H1 (cell line): ENCODE measurements at regions not wholly inside any gene's neighbourhood (a gene's known extent, or its start where the extent isn't known, plus 50 kb on each side); places are given as distances from the start of the nearest gene placed in this dataset.

Experiments used
- CTCF ChIA-PET: fragments of 300-600 bp; sonication (Branson Sonifier 250); formaldehyde crosslinking; loops from one replicate; lab custom pipeline; 2021; ENCODE audit not compliant: partially characterized antibody; lab: Charles Lee
- POLR2A ChIA-PET: fragments of 300-600 bp; sonication (Branson Sonifier 250); formaldehyde crosslinking; loops from one replicate; lab custom pipeline; 2021; ENCODE audit warnings: inconsistent platforms; ENCODE audit not compliant: partially characterized antibody; lab: Charles Lee
- DNase-seq, 2 experiments: peaks; one replicate each; pipeline versions ENCODE4 v3.0.0 to v3.0.0-alpha.2; 2010 to 2022; ENCODE audit warnings: low spot score in 2 of 2, low read depth in 1 of 2, mixed read lengths in 1 of 2
- FAIRE-seq: peaks from 2 replicates; lab custom pipeline; 2011; peaks lifted over from hg19 to GRCh38; lab: Jason Lieb, UNC
- H2AFZ ChIP-seq: 2 replicates; pipeline ENCODE4 v1.8.1; 2012; ENCODE audit warnings: low read length, inconsistent platforms
- H2AK5ac ChIP-seq: 2 replicates; pipeline ENCODE4 v1.6.1; 2013; ENCODE audit warnings: low read depth, low read length
- H2BK120ac ChIP-seq: replicated peaks from 2 replicates; pipeline ENCODE3; 2013; ENCODE audit warnings: low read depth, low read length, inconsistent platforms
- H2BK12ac ChIP-seq: 2 replicates; pipeline ENCODE4 v1.6.1; 2013; ENCODE audit warnings: low read depth, low read length
- H2BK15ac ChIP-seq: 2 replicates; pipeline ENCODE4 v1.6.1; 2013; ENCODE audit warnings: low read length
- H2BK20ac ChIP-seq: 2 replicates; pipeline ENCODE4 v1.6.1; 2013; ENCODE audit warnings: low read length
- H2BK5ac ChIP-seq: 2 replicates; pipeline ENCODE4 v1.6.1; 2013; ENCODE audit warnings: low read depth, low read length
- H3K14ac ChIP-seq: 2 replicates; pipeline ENCODE4 v1.6.1; 2013; ENCODE audit warnings: inconsistent platforms; ENCODE audit not compliant: insufficient read length
- H3K18ac ChIP-seq: 2 replicates; pipeline ENCODE4 v1.6.1; 2013; ENCODE audit warnings: low read length; ENCODE audit errors: extremely low read depth
- H3K23ac ChIP-seq: 2 replicates; pipeline ENCODE4 v1.6.1; 2013; ENCODE audit warnings: inconsistent platforms; ENCODE audit not compliant: insufficient read length
- H3K23me2 ChIP-seq: 2 replicates; pipeline ENCODE4 v1.6.1; 2013; ENCODE audit warnings: low read depth, low read length
- H3K27ac ChIP-seq: 2 replicates; pipeline ENCODE4 v1.6.1; 2011; ENCODE audit warnings: low read depth, low read length, inconsistent platforms
- H3K27me3 ChIP-seq, 4 experiments: replicated peaks in 1 of 4; 1 replicate in 1 of 4; 2 replicates in 3 of 4; pipeline versions ENCODE4 v1.6.1 to v1.8.1; 2011 to 2013; ENCODE audit warnings: low read length in 3 of 4, mild to moderate bottlenecking in 3 of 4, inconsistent platforms in 2 of 4, mixed read lengths in 2 of 4, moderate library complexity in 1 of 4; ENCODE audit not compliant: control insufficient read depth in 3 of 4, insufficient read depth in 3 of 4; ENCODE audit errors: extremely low read depth in 1 of 4
- H3K36me3 ChIP-seq, 4 experiments: 2 replicates each; pipeline versions ENCODE4 v1.6.1 to v1.8.1; 2011 to 2013; ENCODE audit warnings: mild to moderate bottlenecking in 4 of 4, low read length in 3 of 4, moderate library complexity in 2 of 4, control low read depth in 1 of 4, inconsistent platforms in 1 of 4; ENCODE audit not compliant: insufficient read depth in 4 of 4, control insufficient read depth in 2 of 4
- H3K4ac ChIP-seq: replicated peaks from 2 replicates; pipeline ENCODE3; 2013; ENCODE audit warnings: low read length, low read depth, mixed read lengths, inconsistent platforms; ENCODE audit not compliant: insufficient read length
- H3K4me1 ChIP-seq, 4 experiments: replicated peaks in 1 of 4; 1 replicate in 1 of 4; 2 replicates in 3 of 4; pipeline versions ENCODE4 v1.6.1 to v1.8.1; 2011 to 2013; ENCODE audit warnings: low read length in 3 of 4, inconsistent platforms in 2 of 4, mixed read lengths in 1 of 4; ENCODE audit not compliant: insufficient read depth in 4 of 4, control insufficient read depth in 3 of 4
- H3K4me2 ChIP-seq, 2 experiments: 2 replicates each; pipeline versions ENCODE4 v1.6.1 to v1.8.1; 2011 to 2013; ENCODE audit warnings: low read depth in 2 of 2, low read length in 2 of 2, control low read depth in 1 of 2, inconsistent platforms in 1 of 2, mild to moderate bottlenecking in 1 of 2; ENCODE audit not compliant: insufficient read depth in 1 of 2
- H3K4me3 ChIP-seq, 4 experiments: fragments of 200-600, 300-600 bp in 1 of 4; sonication (generic), shearing (Covaris generic), sonication (Bioruptor Twin) in 1 of 4; 2 replicates each; pipeline versions ENCODE4 v1.5.1 to v1.8.1; 2011 to 2016; ENCODE audit warnings: low read length in 4 of 4, low read depth in 3 of 4, control low read depth in 2 of 4, inconsistent platforms in 2 of 4, mild to moderate bottlenecking in 2 of 4, mixed read lengths in 1 of 4, moderate library complexity in 1 of 4; ENCODE audit not compliant: insufficient read depth in 2 of 4; ENCODE audit errors: extremely low read depth in 1 of 4
- H3K56ac ChIP-seq: replicated peaks from 2 replicates; pipeline ENCODE3; 2013; ENCODE audit warnings: low read depth, mild to moderate bottlenecking, mixed read lengths, low read length, inconsistent platforms; ENCODE audit not compliant: insufficient read length
- H3K79me1 ChIP-seq: 2 replicates; pipeline ENCODE4 v1.6.1; 2013; ENCODE audit warnings: low read depth, low read length, control low read depth
- H3K79me2 ChIP-seq, 2 experiments: 2 replicates each; pipeline versions ENCODE4 v1.6.1 to v1.8.1; 2012 to 2013; ENCODE audit warnings: low read length in 2 of 2, mild to moderate bottlenecking in 2 of 2, inconsistent platforms in 1 of 2; ENCODE audit not compliant: insufficient read depth in 2 of 2, control insufficient read depth in 1 of 2
- H3K9ac ChIP-seq, 4 experiments: replicated peaks in 1 of 4; 1 replicate in 1 of 4; 2 replicates in 3 of 4; pipeline versions ENCODE4 v1.6.1 to v1.8.1; 2011 to 2013; ENCODE audit warnings: low read depth in 3 of 4, low read length in 3 of 4, control low read depth in 2 of 4, mild to moderate bottlenecking in 2 of 4, moderate library complexity in 2 of 4, inconsistent platforms in 1 of 4; ENCODE audit errors: extremely low read depth in 1 of 4
- H3K9me3 ChIP-seq, 2 experiments: 2 replicates each; pipeline versions ENCODE4 v1.6.1 to v1.8.1; 2012 to 2013; ENCODE audit warnings: mild to moderate bottlenecking in 2 of 2, moderate library complexity in 2 of 2, control low read depth in 1 of 2, inconsistent platforms in 1 of 2, low read depth in 1 of 2, low read length in 1 of 2, mixed read lengths in 1 of 2; ENCODE audit not compliant: insufficient read depth in 2 of 2
- H4K20me1 ChIP-seq, 2 experiments: replicated peaks in 1 of 2; 2 replicates each; pipeline versions ENCODE3 to v1.8.1; 2011 to 2013; ENCODE audit warnings: inconsistent platforms in 2 of 2, low read length in 2 of 2, mild to moderate bottlenecking in 1 of 2; ENCODE audit not compliant: insufficient read depth in 2 of 2, control insufficient read depth in 1 of 2
- H4K5ac ChIP-seq: 2 replicates; pipeline ENCODE4 v1.6.1; 2013; ENCODE audit warnings: low read length, low read depth, mixed read lengths, inconsistent platforms; ENCODE audit not compliant: insufficient read length
- H4K8ac ChIP-seq: 2 replicates; pipeline ENCODE4 v1.8.0; 2013; ENCODE audit warnings: mild to moderate bottlenecking, moderate library complexity, low read length, inconsistent platforms; ENCODE audit not compliant: insufficient read depth; ENCODE audit errors: extremely low read depth
- H4K91ac ChIP-seq: replicated peaks from 2 replicates; pipeline ENCODE3; 2013; ENCODE audit warnings: low read length, mixed read lengths, inconsistent platforms; ENCODE audit not compliant: insufficient read length
- BACH1 ChIP-seq: IDR thresholded peaks from 2 replicates; pipeline ENCODE4 v1.6.1; 2012; ENCODE audit warnings: low read length, improper control_type of control experiment
- CEBPB ChIP-seq: IDR thresholded peaks from 2 replicates; pipeline ENCODE4 v1.6.1; 2012; ENCODE audit warnings: low read depth, low read length
- CHD1 ChIP-seq: IDR thresholded peaks from 2 replicates; pipeline ENCODE4 v1.6.1; 2012; ENCODE audit warnings: low read depth, low read length, improper control_type of control experiment
- HDAC6 ChIP-seq: IDR thresholded peaks from one replicate; pipeline ENCODE4 v1.7.1; 2012; ENCODE audit warnings: low read depth, mild to moderate bottlenecking, inconsistent platforms, low read length, moderate library complexity
- JUN ChIP-seq: IDR thresholded peaks from 2 replicates; pipeline ENCODE4 v1.6.1; 2011; ENCODE audit warnings: low read depth, mild to moderate bottlenecking, improper control_type of control experiment, low read length
- KDM5A ChIP-seq: fragments of 200-600 bp; IDR thresholded peaks from 2 replicates; pipeline ENCODE4 v1.7.1; 2012; ENCODE audit warnings: mild to moderate bottlenecking, low read length, inconsistent platforms, mixed read lengths
- POLR2AphosphoS5 ChIP-seq: IDR thresholded peaks from 2 replicates; pipeline ENCODE4 v1.6.1; 2011; ENCODE audit warnings: low read depth, low read length
- RBBP5 ChIP-seq: IDR thresholded peaks from 2 replicates; pipeline ENCODE4 v1.7.1; 2012; ENCODE audit warnings: low read depth, mild to moderate bottlenecking, inconsistent platforms, low read length, moderate library complexity, borderline replicate concordance
- YY1 ChIP-seq: IDR thresholded peaks from 2 replicates; pipeline ENCODE4 v1.6.1; 2011; ENCODE audit warnings: low read depth, mild to moderate bottlenecking, low read length
- WGBS, 2 experiments: shearing (Covaris generic) in 1 of 2; methylation state at CpG; one replicate each; pipeline versions ENCODE4 v1.1.6 to v1.1.7; 2013 to 2015; ENCODE audit warnings: low lambda C conversion rate in 2 of 2, mixed read lengths in 2 of 2, inconsistent platforms in 1 of 2, low coverage in 1 of 2, missing lambda C conversion rate in 1 of 2; ENCODE audit not compliant: insufficient replicate concordance in 2 of 2, insufficient coverage in 1 of 2, insufficient read length in 1 of 2; ENCODE audit errors: extremely low coverage in 1 of 2, missing lambda C conversion rate in 1 of 2; 5-methylcytosine and 5-hydroxymethylcytosine counted together

- ChIA-PET CTCF (interaction anchor here (0.6 to 1.4 kb wide), 3 partner anchors 111 to 198 kb away, joined by 3 read pairs; no protein-coding TSS in a partner anchor), POLR2A (interaction anchor here (0.9 to 1.2 kb wide), 2 partner anchors 28 to 50 kb away, joined by 3 to 4 read pairs; no protein-coding TSS in a partner anchor)
- no peak for DNase-seq
- no peak overlapping the region for H3K9ac ChIP-seq
- H3K4me2 ChIP-seq: no peak overlapping the region
- H2BK15ac ChIP-seq: no peak overlapping the region
- no peak overlapping the region for H3K23ac ChIP-seq
- no peak overlapping the region for H3K18ac ChIP-seq
- no peaks in the 10 kb centered on the region for H3K79me2 ChIP-seq
- no peak overlapping the region for H4K5ac ChIP-seq
- H3K4me3 ChIP-seq: no peak overlapping the region
- 92% methylated on average over 5 of the region's 5 CpGs; no CpG with 5 or more reads in 1 of the 2 experiments for WGBS, 2 experiments
- H2AK5ac ChIP-seq: no peak overlapping the region
- no peak overlapping the region for H3K27ac ChIP-seq
- H3K4ac ChIP-seq: no peak overlapping the region
- no peak overlapping the region for H3K56ac ChIP-seq
- no peak overlapping the region for H2BK20ac ChIP-seq
- no peaks in the 10 kb centered on the region for H3K79me1 ChIP-seq
- no peak overlapping the region for H2BK5ac ChIP-seq
- FAIRE-seq: no peak
- H4K91ac ChIP-seq: no peak overlapping the region
- H3K36me3 ChIP-seq: no peaks in the 10 kb centered on the region
- H4K20me1 ChIP-seq: no peaks in the 10 kb centered on the region
- no peaks in the 10 kb centered on the region for H3K23me2 ChIP-seq
- H3K4me1 ChIP-seq: peaks cover 0 to 7% (median 5%) of the 10 kb centered on the region in 4 experiments; a peak in 4 of 7 replicates
- no peaks in the 10 kb centered on the region for H3K27me3 ChIP-seq
- no peak overlapping the region for H3K14ac ChIP-seq
- H4K8ac ChIP-seq: no peak overlapping the region
- H3K9me3 ChIP-seq: no peaks in the 10 kb centered on the region
- no peak overlapping the region for H2BK12ac ChIP-seq
- no peak overlapping the region for H2BK120ac ChIP-seq
- H2AFZ ChIP-seq: 0 out of 2 replicates have a peak overlapping the region, but pooled peaks have one; percentile 44
- TF ChIP-seq CHD1 (no peak), POLR2AphosphoS5 (no peak), HDAC6 (no peak), YY1 (no peak), JUN (no peak), CEBPB (no peak), KDM5A (no peak), BACH1 (no peak), RBBP5 (no peak)
These were observed 273.8 kb downstream of the BLID start for GRCh38 chr11:121842192-121842585.
